PC-9 (cell line): ENCODE measurements at regions not wholly inside any gene's neighbourhood (a gene's known extent, or its start where the extent isn't known, plus 50 kb on each side); places are given as distances from the start of the nearest gene placed in this dataset.
"Not testable (repeated sequence)": the region's sequence is repeated elsewhere in the genome, so short reads cannot be mapped to it uniquely, and the experiment has no call there.

ENCODE experiments used
- BruUV-seq: library from RNA; stranded (reverse); fragments of 400-500 nt; replicated peaks from 2 replicates; lab custom pipeline; 2021; lab: Mats Ljungman, UMichigan
- CTCF ChIA-PET: fragments of 300-600 bp; sonication (Branson Sonifier 250); formaldehyde crosslinking; loops from one replicate; lab custom pipeline; 2022; ENCODE audit warnings: antibody characterized with exemption; lab: Charles Lee
- POLR2A ChIA-PET: fragments of 300-600 bp; sonication (Branson Sonifier 250); formaldehyde crosslinking; loops from one replicate; lab custom pipeline; 2022; ENCODE audit warnings: antibody characterized with exemption; ENCODE audit not compliant: unreplicated experiment; lab: Charles Lee
- DNase-seq, 2 experiments: peaks; one replicate each; pipeline versions ENCODE4 v3.0.0 to v3.0.0-alpha.2; 2015 to 2022; ENCODE audit warnings: mixed read lengths in 1 of 2
- H2AFZ ChIP-seq: fragments of 200-600 bp; sonication (generic); 2 replicates; pipeline ENCODE4 v1.8.1; 2017; ENCODE audit warnings: antibody characterized with exemption
- H3F3A ChIP-seq: fragments of 200-600 bp; sonication (generic); 2 replicates; pipeline ENCODE4 v1.8.1; 2017; ENCODE audit warnings: antibody characterized with exemption, mild to moderate bottlenecking, low read depth; ENCODE audit not compliant: insufficient read depth
- H3K27ac ChIP-seq: fragments of 200-600 bp; sonication (generic); 2 replicates; pipeline ENCODE4 v1.6.1; 2016; ENCODE audit warnings: mixed run types
- H3K27me3 ChIP-seq: fragments of 200-600 bp; sonication (generic); 2 replicates; pipeline ENCODE4 v1.6.1; 2016; ENCODE audit warnings: low read depth, mixed run types; ENCODE audit not compliant: insufficient read depth
- H3K36me3 ChIP-seq: fragments of 200-600 bp; sonication (generic); 2 replicates; pipeline ENCODE4 v1.6.1; 2016; ENCODE audit warnings: low read depth, mixed run types
- H3K4me1 ChIP-seq: fragments of 200-600 bp; sonication (generic); replicated peaks from 2 replicates; pipeline ENCODE4 v1.6.1; 2016; ENCODE audit warnings: mixed run types; ENCODE audit not compliant: insufficient read depth
- H3K4me2 ChIP-seq: fragments of 200-600 bp; sonication (generic); 2 replicates; pipeline ENCODE4 v1.6.1; 2017; ENCODE audit warnings: mixed run types
- H3K4me3 ChIP-seq: fragments of 200-600 bp; sonication (generic); 2 replicates; pipeline ENCODE4 v1.6.1; 2016; ENCODE audit warnings: mixed run types
- H3K79me2 ChIP-seq: fragments of 200-600 bp; sonication (generic); 2 replicates; pipeline ENCODE4 v1.6.1; 2017; ENCODE audit warnings: low read depth, mixed run types
- H3K9me2 ChIP-seq: fragments of 200-600 bp; sonication (generic); 2 replicates; pipeline ENCODE4 v1.8.1; 2017; ENCODE audit warnings: mild to moderate bottlenecking; ENCODE audit not compliant: insufficient read depth
- H3K9me3 ChIP-seq: fragments of 200-600 bp; sonication (generic); 2 replicates; pipeline ENCODE4 v1.8.1; 2016; ENCODE audit warnings: low read depth; ENCODE audit not compliant: insufficient read depth
- H4K20me1 ChIP-seq: fragments of 200-600 bp; sonication (generic); 2 replicates; pipeline ENCODE4 v1.8.1; 2017; ENCODE audit not compliant: insufficient read depth
- CTCF ChIP-seq: fragments of 200-600 bp; sonication (generic); conservative IDR thresholded peaks from 2 replicates; pipeline ENCODE4 v1.6.1; 2017; ENCODE audit warnings: mixed run types, antibody characterized with exemption, mild to moderate bottlenecking, moderate library complexity
- EZH2 ChIP-seq: fragments of 200-600 bp; sonication (generic); IDR thresholded peaks from 2 replicates; pipeline ENCODE4 v1.8.0; 2017; ENCODE audit warnings: antibody characterized with exemption, low read depth
- intact Hi-C: fragments of 100-400 bp; cut with micrococcal nuclease; formaldehyde crosslinking; loops from one replicate; pipeline ENCODE4 v1.10.0; 2022; ENCODE audit not compliant: unreplicated experiment

GRCh38 chr11:115612046-115612730 is 108.0 kb upstream of the CADM1 start:
- Histone ChIP-seq H3K4me3 (no peak overlapping the region), H3K9me2 (no peaks in the 10 kb centered on the region), H3K4me1 (no peaks in the 10 kb centered on the region), H3K9me3 (no peaks in the 10 kb centered on the region), H3K36me3 (no peaks in the 10 kb centered on the region), H2AFZ (no peak overlapping the region; the same call in 1 of the 2 replicates), H3K27ac (no peak overlapping the region), H3K79me2 (no peaks in the 10 kb centered on the region), H3K4me2 (no peak overlapping the region), H4K20me1 (no peaks in the 10 kb centered on the region), H3K27me3 (peaks cover 10% of the 10 kb centered on the region), H3F3A (no peaks in the 10 kb centered on the region)
- ChIA-PET POLR2A (no interaction called here), CTCF (no interaction called here)
- intact Hi-C loops = no loop called here
- TF ChIP-seq CTCF = no peak
- no peak for TF ChIP-seq EZH2
- DNase-seq = no peak
- no TSS peak for BruUV-seq

- Histone ChIP-seq H3K9me2 (no peaks in the 10 kb centered on the region), H3K79me2 (no peaks in the 10 kb centered on the region), H3K27me3 (peaks cover 17% of the 10 kb centered on the region), H2AFZ (no peak overlapping the region), H3K9me3 (no peaks in the 10 kb centered on the region), H3K27ac (no peak overlapping the region), H3K36me3 (no peaks in the 10 kb centered on the region), H3F3A (no peaks in the 10 kb centered on the region), H3K4me2 (no peak overlapping the region), H3K4me3 (no peak overlapping the region), H3K4me1 (no peaks in the 10 kb centered on the region), H4K20me1 (no peaks in the 10 kb centered on the region)
- ChIA-PET POLR2A (no interaction called here), CTCF (no interaction called here)
- TF ChIP-seq EZH2 (no peak), CTCF (no peak)
- DNase-seq = no peak
- intact Hi-C loops = no loop called here
- BruUV-seq = no TSS peak
These were observed 107.1 kb upstream of the CADM1 start for GRCh38 chr11:115611343-115611742.

GRCh38 chr11:115610908-115611307 is 106.7 kb upstream of the CADM1 start:
- no peak for DNase-seq
- Histone ChIP-seq H3K9me2 (no peaks in the 10 kb centered on the region), H3K36me3 (no peaks in the 10 kb centered on the region), H2AFZ (no peak overlapping the region), H3F3A (no peaks in the 10 kb centered on the region), H3K4me2 (no peak overlapping the region), H3K79me2 (no peaks in the 10 kb centered on the region), H3K27ac (no peak overlapping the region), H3K4me3 (no peak overlapping the region), H3K27me3 (peaks cover 22% of the 10 kb centered on the region), H3K9me3 (no peaks in the 10 kb centered on the region), H4K20me1 (no peaks in the 10 kb centered on the region), H3K4me1 (no peaks in the 10 kb centered on the region)
- CTCF ChIA-PET = no interaction called here
- no TSS peak for BruUV-seq
- POLR2A ChIA-PET = no interaction called here
- TF ChIP-seq CTCF (no peak), EZH2 (no peak)
- intact Hi-C loops = no loop called here

- H3F3A ChIP-seq, H3K27ac ChIP-seq, H3K9me3 ChIP-seq, H3K79me2 ChIP-seq, intact Hi-C loops, DNase-seq, POLR2A ChIA-PET, H3K4me3 ChIP-seq, H3K4me2 ChIP-seq, H2AFZ ChIP-seq, H4K20me1 ChIP-seq, CTCF ChIA-PET, H3K4me1 ChIP-seq, H3K9me2 ChIP-seq, BruUV-seq, H3K36me3 ChIP-seq: not testable (repeated sequence)
- peaks cover 24% of the 10 kb centered on the region for H3K27me3 ChIP-seq
These were observed 106.0 kb upstream of the CADM1 start for GRCh38 chr11:115610234-115610633.
